Type B pancreatic cell (in vitro differentiated cells): ENCODE measurements at regions not wholly inside any gene's neighbourhood (a gene's known extent, or its start where the extent isn't known, plus 50 kb on each side); places are given as distances from the start of the nearest gene placed in this dataset.

Source experiments
- DNase-seq: peaks from one replicate; pipeline ENCODE4 v3.0.0; 2021; ENCODE audit warnings: mixed read lengths; ENCODE audit not compliant: unreplicated experiment; ENCODE audit errors: extremely low spot score
- H3K27ac Mint-ChIP-seq: 2 replicates; pipeline ENCODE4 v1.8.0; 2021; ENCODE audit warnings: mild to moderate bottlenecking, mixed read lengths
- H3K27me3 Mint-ChIP-seq: 2 replicates; pipeline ENCODE4 v1.8.0; 2021; ENCODE audit warnings: mixed read lengths
- H3K36me3 Mint-ChIP-seq: 2 replicates; pipeline ENCODE4 v1.8.0; 2021; ENCODE audit warnings: mixed read lengths
- H3K4me1 Mint-ChIP-seq: one replicate; pipeline ENCODE4 v1.8.0; 2021; ENCODE audit warnings: mixed read lengths; ENCODE audit not compliant: unreplicated experiment
- H3K4me3 Mint-ChIP-seq: 2 replicates; pipeline ENCODE4 v1.8.0; 2021; ENCODE audit warnings: mild to moderate bottlenecking, mixed read lengths
- H3K9me3 Mint-ChIP-seq: 2 replicates; pipeline ENCODE4 v1.8.0; 2021; ENCODE audit warnings: mixed read lengths
- TF ChIP-seq, protein P1 (sequence below): fragments of 200-600 bp; sonication (generic); conservative IDR thresholded peaks from 2 replicates; pipeline ENCODE4 v1.5.0; 2021; ENCODE audit warnings: antibody characterized with exemption, mild to moderate bottlenecking

GRCh38 chr1:31523012-31523411, 53.3 kb upstream of the TINAGL1 start:
- no peak for DNase-seq
- H3K36me3 Mint-ChIP-seq: no peaks in the 10 kb centered on the region
- no peak overlapping the region for H3K4me3 Mint-ChIP-seq
- TF ChIP-seq, protein P1, sequence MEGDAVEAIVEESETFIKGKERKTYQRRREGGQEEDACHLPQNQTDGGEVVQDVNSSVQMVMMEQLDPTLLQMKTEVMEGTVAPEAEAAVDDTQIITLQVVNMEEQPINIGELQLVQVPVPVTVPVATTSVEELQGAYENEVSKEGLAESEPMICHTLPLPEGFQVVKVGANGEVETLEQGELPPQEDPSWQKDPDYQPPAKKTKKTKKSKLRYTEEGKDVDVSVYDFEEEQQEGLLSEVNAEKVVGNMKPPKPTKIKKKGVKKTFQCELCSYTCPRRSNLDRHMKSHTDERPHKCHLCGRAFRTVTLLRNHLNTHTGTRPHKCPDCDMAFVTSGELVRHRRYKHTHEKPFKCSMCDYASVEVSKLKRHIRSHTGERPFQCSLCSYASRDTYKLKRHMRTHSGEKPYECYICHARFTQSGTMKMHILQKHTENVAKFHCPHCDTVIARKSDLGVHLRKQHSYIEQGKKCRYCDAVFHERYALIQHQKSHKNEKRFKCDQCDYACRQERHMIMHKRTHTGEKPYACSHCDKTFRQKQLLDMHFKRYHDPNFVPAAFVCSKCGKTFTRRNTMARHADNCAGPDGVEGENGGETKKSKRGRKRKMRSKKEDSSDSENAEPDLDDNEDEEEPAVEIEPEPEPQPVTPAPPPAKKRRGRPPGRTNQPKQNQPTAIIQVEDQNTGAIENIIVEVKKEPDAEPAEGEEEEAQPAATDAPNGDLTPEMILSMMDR: no peak
- peaks cover 13% of the 10 kb centered on the region for H3K9me3 Mint-ChIP-seq
- H3K27me3 Mint-ChIP-seq: peaks cover 3% of the 10 kb centered on the region
- no peak overlapping the region for H3K27ac Mint-ChIP-seq
- H3K4me1 Mint-ChIP-seq: no peaks in the 10 kb centered on the region

DNA sequence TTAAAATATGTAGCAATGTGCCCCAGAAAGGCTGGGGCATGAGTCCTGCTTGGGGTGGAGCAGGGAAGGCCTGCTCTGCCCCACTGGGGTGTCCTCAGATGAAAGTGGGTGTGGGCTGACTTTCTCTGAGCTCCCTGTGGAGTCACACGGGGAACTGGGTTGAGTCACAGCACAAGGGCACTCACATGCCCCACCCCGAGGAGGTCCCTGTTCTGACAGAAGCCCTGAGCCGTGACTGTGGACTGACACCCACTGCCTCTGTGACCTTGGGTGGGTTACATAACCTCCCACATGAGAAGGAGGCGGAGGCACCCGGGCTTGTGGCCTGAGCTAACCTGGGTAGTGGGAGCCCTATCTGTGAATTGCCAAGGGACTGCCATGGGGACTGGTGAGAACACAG, 52.5 kb upstream of the TINAGL1 start:
- Mint-ChIP-seq H3K9me3 (peaks cover 17% of the 10 kb centered on the region), H3K27ac (no peak overlapping the region), H3K36me3 (no peaks in the 10 kb centered on the region), H3K4me1 (no peaks in the 10 kb centered on the region), H3K4me3 (no peak overlapping the region), H3K27me3 (peaks cover 3% of the 10 kb centered on the region)
- DNase-seq: no peak
- TF ChIP-seq, protein P1: no peak

DNA sequence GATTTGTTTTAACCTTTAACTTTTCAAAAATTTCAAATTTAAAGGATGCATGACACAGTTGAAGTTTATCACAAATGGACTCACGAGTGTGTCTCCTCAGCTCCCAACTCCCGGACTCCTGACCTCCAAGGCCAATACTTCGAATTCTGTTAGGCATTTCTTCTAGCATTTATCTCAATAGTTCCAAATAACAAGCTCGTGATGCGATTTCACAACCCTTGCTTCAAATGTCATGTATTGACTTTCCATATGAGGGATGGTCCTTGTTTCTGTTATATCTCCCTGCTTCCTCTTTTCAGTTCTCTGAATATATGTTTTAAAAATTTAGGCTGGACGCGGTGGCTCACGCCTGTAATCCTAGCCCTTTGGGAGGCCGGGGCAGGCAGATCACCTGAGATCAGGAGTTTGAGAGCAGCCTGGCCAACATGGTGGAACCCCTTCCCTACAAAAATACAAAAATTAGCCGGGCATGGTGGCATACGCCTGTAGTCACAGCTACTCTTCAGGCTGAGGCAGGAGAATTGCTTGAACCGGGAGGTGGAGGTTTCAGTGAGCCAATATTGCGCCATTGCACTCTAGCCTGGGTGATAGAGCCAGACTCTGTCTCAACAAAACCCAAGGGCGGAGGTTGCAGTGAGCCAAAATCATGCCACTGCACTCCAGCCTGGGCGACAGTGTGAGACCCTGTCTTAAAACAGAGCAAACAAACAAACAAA, 52.0 kb upstream of the TINAGL1 start:
- TF ChIP-seq, protein P1: no peak
- no peak overlapping the region for H3K4me3 Mint-ChIP-seq
- H3K4me1 Mint-ChIP-seq: no peaks in the 10 kb centered on the region
- DNase-seq: no peak
- H3K27ac Mint-ChIP-seq: no peak overlapping the region
- peaks cover 1% of the 10 kb centered on the region for H3K27me3 Mint-ChIP-seq
- peaks cover 14% of the 10 kb centered on the region for H3K9me3 Mint-ChIP-seq
- no peaks in the 10 kb centered on the region for H3K36me3 Mint-ChIP-seq
